ENCODE measurements at regions not wholly inside any gene's neighbourhood (a gene's known extent, or its start where the extent isn't known, plus 50 kb on each side); places are given as distances from the start of the nearest gene placed in this dataset.

GRCh38 chr1:244224487-244225430 is 173.7 kb downstream of the ZBTB18 start:
- DNase-seq = peak; percentile 86 to 93

- DNase-seq = no peak
Observed at GRCh38 chr1:244226435-244226834, 175.4 kb downstream of the ZBTB18 start.

- no peak for DNase-seq
Observed at GRCh38 chr1:244230470-244230869, 179.4 kb downstream of the ZBTB18 start.

GRCh38 chr1:244231193-244231571 is 180.1 kb downstream of the ZBTB18 start:
- DNase-seq = no peak

- no peak for DNase-seq
Observed at GRCh38 chr1:244231572-244232315, 180.7 kb downstream of the ZBTB18 start.

- DNase-seq = no peak
Observed at GRCh38 chr1:244234009-244234643, 183.0 kb downstream of the ZBTB18 start.

GRCh38 chr1:244235157-244235556 is 184.1 kb downstream of the ZBTB18 start:
- DNase-seq = no peak

GRCh38 chr1:244236101-244236500 is 185.0 kb downstream of the ZBTB18 start:
- DNase-seq = no peak

GRCh38 chr1:244236721-244237120 is 185.6 kb downstream of the ZBTB18 start:
- no peak for DNase-seq

GRCh38 chr1:244237445-244237844 is 186.4 kb downstream of the ZBTB18 start:
- no peak for DNase-seq

- no peak for DNase-seq
Observed at GRCh38 chr1:244239261-244239770, 188.2 kb downstream of the ZBTB18 start.

- no peak for DNase-seq
Observed at GRCh38 chr1:244241438-244241837, 190.4 kb downstream of the ZBTB18 start.

- DNase-seq = no peak
Observed at GRCh38 chr1:244242446-244242845, 191.4 kb downstream of the ZBTB18 start.

- DNase-seq = no peak
Observed at GRCh38 chr1:244246334-244246733, 195.3 kb downstream of the ZBTB18 start.

GRCh38 chr1:244248426-244248825 is 197.3 kb downstream of the ZBTB18 start:
- DNase-seq = no peak

GRCh38 chr1:244252211-244252610 is 199.5 kb downstream of the ADSS2 start:
- DNase-seq = no peak

GRCh38 chr1:244254467-244254866 is 197.2 kb downstream of the ADSS2 start:
- peak; percentile 92 to 95 for DNase-seq

- DNase-seq = no peak
Observed at GRCh38 chr1:244255426-244255965, 196.2 kb downstream of the ADSS2 start.

GRCh38 chr1:244256086-244256676 is 195.5 kb downstream of the ADSS2 start:
- DNase-seq = no peak

GRCh38 chr1:244264163-244264562 is 187.5 kb downstream of the ADSS2 start:
- no peak for DNase-seq

- no peak for DNase-seq
Observed at GRCh38 chr1:244265507-244265906, 186.2 kb downstream of the ADSS2 start.

- DNase-seq = no peak
Observed at GRCh38 chr1:244269169-244269568, 182.5 kb downstream of the ADSS2 start.

GRCh38 chr1:244271004-244271403 is 180.7 kb downstream of the ADSS2 start:
- DNase-seq = no peak

Measured in AML-193 (cell line).